WERI-Rb-1 (cell line): ENCODE measurements at regions not wholly inside any gene's neighbourhood (a gene's known extent, or its start where the extent isn't known, plus 50 kb on each side); places are given as distances from the start of the nearest gene placed in this dataset.
"Not testable (repeated sequence)": the region's sequence is repeated elsewhere in the genome, so short reads cannot be mapped to it uniquely, and the experiment has no call there.

ENCODE experiments used
- DNase-seq: peaks from one replicate; pipeline ENCODE4 v3.0.0-alpha.2; 2020
- H3K27ac ChIP-seq: fragments of 250-450 bp; sonication (Bioruptor Pico); 2 replicates; pipeline ENCODE4 v1.5.1; 2020; ENCODE audit warnings: mild to moderate bottlenecking, moderate library complexity
- H3K27me3 ChIP-seq: fragments of 250-450 bp; sonication (Bioruptor Pico); 2 replicates; pipeline ENCODE4 v1.5.1; 2021; ENCODE audit warnings: mild to moderate bottlenecking, low read depth, moderate library complexity; ENCODE audit not compliant: insufficient read depth, severe bottlenecking
- H3K36me3 ChIP-seq: fragments of 250-450 bp; sonication (Bioruptor Pico); 2 replicates; pipeline ENCODE4 v1.5.1; 2020; ENCODE audit warnings: mild to moderate bottlenecking, moderate library complexity
- H3K4me3 ChIP-seq: 2 replicates; pipeline ENCODE4 v1.5.1; 2011; ENCODE audit warnings: low read depth, mild to moderate bottlenecking, control low read depth, low read length
- H3K9me3 ChIP-seq: fragments of 250-450 bp; sonication (Bioruptor Pico); 2 replicates; pipeline ENCODE4 v1.5.1; 2021; ENCODE audit warnings: mild to moderate bottlenecking, moderate library complexity; ENCODE audit not compliant: severe bottlenecking
- CTCF ChIP-seq: IDR thresholded peaks from 2 replicates; pipeline ENCODE4 v1.5.1; 2011; ENCODE audit warnings: low read depth, mild to moderate bottlenecking, control low read depth, inconsistent platforms, low read length

GRCh38 chrX:38943120-38943519 lies 141.9 kb downstream of the MID1IP1 start:
- DNase-seq: no peak
- Histone ChIP-seq H3K27ac (no peak overlapping the region), H3K27me3 (no peaks in the 10 kb centered on the region), H3K36me3 (no peaks in the 10 kb centered on the region), H3K4me3 (no peak overlapping the region), H3K9me3 (no peaks in the 10 kb centered on the region)
- TF ChIP-seq CTCF: no peak

- Histone ChIP-seq H3K36me3 (no peaks in the 10 kb centered on the region), H3K4me3 (no peak overlapping the region), H3K27ac (no peak overlapping the region), H3K27me3 (no peaks in the 10 kb centered on the region), H3K9me3 (no peaks in the 10 kb centered on the region)
- TF ChIP-seq CTCF: no peak
- DNase-seq: no peak
Measured at GRCh38 chrX:38948046-38948445, 146.8 kb downstream of the MID1IP1 start.

- no peak overlapping the region for H3K4me3 ChIP-seq
- no peak for DNase-seq
- no peak for TF ChIP-seq CTCF
Measured at GRCh38 chrX:38954520-38954919, 153.3 kb downstream of the MID1IP1 start.

GRCh38 chrX:38959736-38960135 lies 158.5 kb downstream of the MID1IP1 start:
- TF ChIP-seq CTCF: no peak
- no peaks in the 10 kb centered on the region for H3K36me3 ChIP-seq
- H3K27me3 ChIP-seq: peaks cover 2% of the 10 kb centered on the region

More at GRCh38 chrX:38954520-38954919, 153.3 kb downstream of the MID1IP1 start:
- Histone ChIP-seq H3K36me3 (no peaks in the 10 kb centered on the region), H3K27ac (no peak overlapping the region), H3K27me3 (no peaks in the 10 kb centered on the region), H3K9me3 (no peaks in the 10 kb centered on the region)

GRCh38 chrX:38960137-38960536 lies 158.9 kb downstream of the MID1IP1 start:
- no peak overlapping the region for H3K4me3 ChIP-seq
- no peak for TF ChIP-seq CTCF
- DNase-seq: no peak
- no peaks in the 10 kb centered on the region for H3K36me3 ChIP-seq
- peaks cover 5% of the 10 kb centered on the region for H3K9me3 ChIP-seq
- H3K27ac ChIP-seq: no peak overlapping the region
- peaks cover 2% of the 10 kb centered on the region for H3K27me3 ChIP-seq

More at GRCh38 chrX:38959736-38960135, 158.5 kb downstream of the MID1IP1 start:
- Histone ChIP-seq H3K9me3 (peaks cover 5% of the 10 kb centered on the region), H3K27ac (no peak overlapping the region), H3K4me3 (no peak overlapping the region)
- no peak for DNase-seq

GRCh38 chrX:38961936-38962335 lies 160.7 kb downstream of the MID1IP1 start:
- Histone ChIP-seq H3K4me3 (no peak overlapping the region), H3K9me3 (peaks cover 5% of the 10 kb centered on the region), H3K27ac (no peak overlapping the region), H3K36me3 (no peaks in the 10 kb centered on the region), H3K27me3 (peaks cover 2% of the 10 kb centered on the region)
- TF ChIP-seq CTCF: no peak
- no peak for DNase-seq

- not testable (repeated sequence) for H3K9me3 ChIP-seq, H3K27ac ChIP-seq, DNase-seq, H3K4me3 ChIP-seq, H3K27me3 ChIP-seq, H3K36me3 ChIP-seq
Measured at GRCh38 chrX:38963244-38963643, 162.0 kb downstream of the MID1IP1 start.
